Skeletal muscle tissue (tissue), 3 donors: ENCODE measurements at regions not wholly inside any gene's neighbourhood (a gene's known extent, or its start where the extent isn't known, plus 50 kb on each side); places are given as distances from the start of the nearest gene placed in this dataset.

Experiments used
- H3K27ac ChIP-seq: one replicate; pipeline ENCODE4 v1.7.0; 2013; ENCODE audit warnings: mild to moderate bottlenecking, low read depth, low read length, inconsistent platforms
- H3K27me3 ChIP-seq, 3 donors: one replicate each; pipeline ENCODE4 v1.7.0; 2013; ENCODE audit warnings: low read length in 3 of 3; ENCODE audit not compliant: control insufficient read depth in 3 of 3, insufficient read depth in 3 of 3
- H3K36me3 ChIP-seq, 3 donors: one replicate each; pipeline ENCODE4 v1.7.0; 2013; ENCODE audit warnings: low read length in 3 of 3; ENCODE audit not compliant: control insufficient read depth in 3 of 3, insufficient read depth in 3 of 3
- H3K4me1 ChIP-seq, 3 donors: one replicate each; pipeline ENCODE4 v1.7.0; 2013; ENCODE audit warnings: low read length in 3 of 3, mild to moderate bottlenecking in 3 of 3; ENCODE audit not compliant: control insufficient read depth in 3 of 3, insufficient read depth in 3 of 3
- H3K4me3 ChIP-seq, 3 donors: one replicate each; pipeline ENCODE4 v1.7.0; 2013; ENCODE audit warnings: low read length in 3 of 3
- H3K9ac ChIP-seq, 3 donors: one replicate each; pipeline ENCODE4 v1.7.0; 2013; ENCODE audit warnings: low read length in 3 of 3, mild to moderate bottlenecking in 3 of 3, moderate library complexity in 2 of 3, low read depth in 1 of 3
- H3K9me3 ChIP-seq, 3 donors: one replicate each; pipeline ENCODE4 v1.7.0; 2013; ENCODE audit warnings: low read length in 3 of 3; ENCODE audit not compliant: control insufficient read depth in 3 of 3
- donor health status: Osteomylitis.

GRCh38 chr13:99845161-99845874, 126.2 kb downstream of the ZIC5 start:
- Histone ChIP-seq H3K27me3 (no peaks in the 10 kb centered on the region), H3K4me3 (no peak overlapping the region), H3K9me3 (no peaks in the 10 kb centered on the region), H3K4me1 (no peaks in the 10 kb centered on the region), H3K9ac (no peak overlapping the region), H3K27ac (no peak overlapping the region), H3K36me3 (no peaks in the 10 kb centered on the region)

- Histone ChIP-seq H3K27me3 (no peaks in the 10 kb centered on the region), H3K4me3 (no peak overlapping the region), H3K9me3 (no peaks in the 10 kb centered on the region), H3K9ac (no peak overlapping the region), H3K36me3 (no peaks in the 10 kb centered on the region), H3K4me1 (no peaks in the 10 kb centered on the region), H3K27ac (no peak overlapping the region)
These were observed 127.1 kb downstream of the ZIC5 start for GRCh38 chr13:99844421-99844820.

- H3K9ac ChIP-seq = no peak overlapping the region
- no peak overlapping the region for H3K4me3 ChIP-seq
- H3K9me3 ChIP-seq = no peaks in the 10 kb centered on the region
- no peaks in the 10 kb centered on the region for H3K27me3 ChIP-seq
- no peaks in the 10 kb centered on the region for H3K36me3 ChIP-seq
- no peaks in the 10 kb centered on the region for H3K4me1 ChIP-seq
- H3K27ac ChIP-seq = no peak overlapping the region
These were observed 127.7 kb downstream of the ZIC5 start for GRCh38 chr13:99843872-99844271.

- no peak overlapping the region for H3K27ac ChIP-seq
- no peak overlapping the region for H3K9ac ChIP-seq
- no peak overlapping the region for H3K4me3 ChIP-seq
- H3K4me1 ChIP-seq = no peaks in the 10 kb centered on the region
- no peaks in the 10 kb centered on the region for H3K27me3 ChIP-seq
- H3K36me3 ChIP-seq = no peaks in the 10 kb centered on the region
- no peaks in the 10 kb centered on the region for H3K9me3 ChIP-seq
These were observed 129.2 kb downstream of the ZIC5 start for GRCh38 chr13:99842405-99842804.

DNA sequence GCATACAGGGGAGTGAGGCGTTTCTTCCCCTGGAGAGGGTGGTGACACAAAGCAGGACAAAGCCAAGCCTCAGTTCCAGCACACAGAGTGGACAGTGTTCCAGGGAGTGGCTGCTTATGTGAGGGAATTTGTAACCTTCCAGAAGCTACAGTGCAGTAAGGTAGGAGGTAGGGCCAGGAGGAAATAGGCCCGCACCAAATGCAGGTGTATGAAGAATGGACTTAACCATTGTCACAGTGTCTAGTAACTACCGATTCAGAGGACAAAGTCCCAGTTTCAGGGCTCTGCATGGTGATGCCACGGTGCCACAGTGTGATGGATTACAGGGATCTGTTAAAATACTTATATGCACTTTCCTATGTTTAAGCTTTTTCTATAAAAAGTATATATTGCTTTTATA, 135.3 kb downstream of the ZIC5 start:
- Histone ChIP-seq H3K9ac (no peak overlapping the region), H3K9me3 (no peaks in the 10 kb centered on the region), H3K4me3 (no peak overlapping the region), H3K27me3 (no peaks in the 10 kb centered on the region), H3K4me1 (no peaks in the 10 kb centered on the region), H3K27ac (no peak overlapping the region), H3K36me3 (no peaks in the 10 kb centered on the region)

GRCh38 chr13:99835442-99835841, 136.1 kb downstream of the ZIC5 start:
- H3K36me3 ChIP-seq = no peaks in the 10 kb centered on the region
- H3K4me3 ChIP-seq = no peak overlapping the region
- H3K9ac ChIP-seq = no peak overlapping the region
- H3K27ac ChIP-seq = no peak overlapping the region
- H3K4me1 ChIP-seq = no peaks in the 10 kb centered on the region
- no peaks in the 10 kb centered on the region for H3K27me3 ChIP-seq
- no peaks in the 10 kb centered on the region for H3K9me3 ChIP-seq

DNA sequence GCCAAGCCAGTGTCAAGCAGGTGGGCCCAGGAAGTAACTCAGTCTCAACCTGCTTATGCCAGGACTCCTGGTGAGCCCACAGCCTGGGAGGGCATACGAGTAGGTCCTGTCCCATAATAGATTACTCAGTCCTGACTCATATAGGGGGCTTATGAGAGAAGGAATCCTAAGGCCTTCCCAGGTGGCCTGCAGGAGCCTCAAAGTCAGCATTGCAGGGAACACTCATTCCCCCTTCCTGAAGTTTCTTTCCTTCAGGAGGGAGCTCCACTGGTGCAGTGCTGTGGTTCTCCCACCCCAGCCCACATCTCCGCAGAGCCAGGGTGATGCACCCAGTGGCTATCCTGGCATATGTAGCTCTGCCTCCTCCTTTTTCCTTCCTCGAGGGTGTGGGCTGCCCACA, 137.3 kb downstream of the ZIC5 start:
- Histone ChIP-seq H3K9ac (no peak overlapping the region), H3K4me3 (no peak overlapping the region), H3K4me1 (no peaks in the 10 kb centered on the region), H3K9me3 (no peaks in the 10 kb centered on the region), H3K36me3 (no peaks in the 10 kb centered on the region), H3K27ac (no peak overlapping the region), H3K27me3 (no peaks in the 10 kb centered on the region)

DNA sequence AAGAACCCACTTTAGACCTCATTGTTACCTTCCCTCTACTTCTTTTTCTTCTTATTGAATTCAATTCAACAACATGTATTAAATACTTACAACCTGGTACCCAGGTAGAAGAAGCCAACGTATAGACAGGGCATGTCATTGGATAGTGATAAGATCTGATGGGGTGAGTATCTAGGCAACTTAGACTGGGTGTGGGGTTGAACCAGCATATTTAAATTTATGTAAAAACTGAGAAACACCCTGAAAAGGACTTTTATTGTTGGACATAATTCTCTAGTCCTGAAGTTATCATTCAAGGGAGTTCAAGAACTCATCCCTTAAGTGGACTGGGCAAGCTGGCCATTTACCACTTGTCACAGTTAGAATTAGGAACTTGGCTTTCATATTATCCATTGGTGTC, 139.2 kb downstream of the ZIC5 start:
- Histone ChIP-seq H3K4me1 (no peaks in the 10 kb centered on the region), H3K36me3 (no peaks in the 10 kb centered on the region)

DNA sequence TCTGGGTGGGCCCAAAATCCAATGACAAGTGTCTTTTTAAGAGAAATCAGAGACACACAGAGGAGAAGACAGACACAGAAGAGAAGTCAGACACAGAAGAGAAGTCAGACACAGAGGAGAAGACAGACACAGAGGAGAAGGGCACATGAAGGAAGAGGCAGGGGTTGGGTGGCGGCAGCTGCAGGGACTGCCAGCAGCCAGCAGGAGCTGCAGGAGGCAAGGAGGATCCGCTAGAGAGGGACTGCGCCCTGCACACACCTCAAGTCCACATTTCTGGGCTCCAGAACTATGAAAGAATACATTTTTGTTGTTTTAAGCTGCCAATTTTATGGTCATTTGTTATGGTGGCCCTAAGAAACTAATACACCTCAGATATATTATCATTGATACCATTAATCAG, 140.6 kb downstream of the ZIC5 start:
- H3K9me3 ChIP-seq = no peaks in the 10 kb centered on the region
- H3K4me3 ChIP-seq = no peak overlapping the region
- no peaks in the 10 kb centered on the region for H3K4me1 ChIP-seq
- H3K27me3 ChIP-seq = no peaks in the 10 kb centered on the region
- no peak overlapping the region for H3K27ac ChIP-seq
- H3K36me3 ChIP-seq = no peaks in the 10 kb centered on the region
- no peak overlapping the region for H3K9ac ChIP-seq

More for the DNA sequence above, 139.2 kb downstream of the ZIC5 start:
- Histone ChIP-seq H3K9me3 (no peaks in the 10 kb centered on the region), H3K27ac (no peak overlapping the region), H3K27me3 (no peaks in the 10 kb centered on the region), H3K4me3 (no peak overlapping the region), H3K9ac (no peak overlapping the region)

DNA sequence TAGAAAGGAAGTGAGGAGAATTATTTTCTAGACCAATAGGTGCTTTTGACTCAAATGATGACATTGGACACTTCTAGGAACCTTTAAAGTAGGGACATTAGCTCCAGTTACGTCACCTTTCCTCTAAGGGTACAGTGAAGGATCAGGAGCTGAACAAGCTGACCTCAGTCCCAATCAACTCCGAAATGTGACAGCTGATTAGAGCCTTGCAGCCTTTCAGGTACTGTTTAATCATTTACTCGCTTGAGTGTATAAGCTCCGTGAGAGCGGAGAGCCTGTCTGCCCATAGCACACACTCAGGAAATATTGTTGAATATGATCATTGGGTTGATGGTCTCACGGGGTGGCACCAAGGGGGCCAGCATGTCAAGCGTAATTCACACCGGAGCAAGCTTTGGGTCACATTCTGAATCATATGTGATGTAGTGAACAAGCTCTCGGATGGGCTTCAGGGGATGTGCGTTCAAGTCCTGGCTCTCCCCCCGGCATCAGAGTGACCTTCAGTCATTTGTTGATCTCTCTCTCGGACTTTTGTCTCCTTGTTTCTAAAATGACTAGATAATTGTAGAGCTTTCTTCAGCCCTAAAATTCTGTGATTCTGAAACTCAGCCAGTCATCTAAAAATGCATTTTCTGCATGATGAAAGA, 141.9 kb downstream of the ZIC5 start:
- Histone ChIP-seq H3K4me3 (no peak overlapping the region), H3K27ac (no peak overlapping the region), H3K36me3 (no peaks in the 10 kb centered on the region), H3K9ac (no peak overlapping the region), H3K27me3 (no peaks in the 10 kb centered on the region), H3K4me1 (no peaks in the 10 kb centered on the region), H3K9me3 (no peaks in the 10 kb centered on the region)
